ENCODE measurements at regions not wholly inside any gene's neighbourhood (a gene's known extent, or its start where the extent isn't known, plus 50 kb on each side); places are given as distances from the start of the nearest gene placed in this dataset.

DNA sequence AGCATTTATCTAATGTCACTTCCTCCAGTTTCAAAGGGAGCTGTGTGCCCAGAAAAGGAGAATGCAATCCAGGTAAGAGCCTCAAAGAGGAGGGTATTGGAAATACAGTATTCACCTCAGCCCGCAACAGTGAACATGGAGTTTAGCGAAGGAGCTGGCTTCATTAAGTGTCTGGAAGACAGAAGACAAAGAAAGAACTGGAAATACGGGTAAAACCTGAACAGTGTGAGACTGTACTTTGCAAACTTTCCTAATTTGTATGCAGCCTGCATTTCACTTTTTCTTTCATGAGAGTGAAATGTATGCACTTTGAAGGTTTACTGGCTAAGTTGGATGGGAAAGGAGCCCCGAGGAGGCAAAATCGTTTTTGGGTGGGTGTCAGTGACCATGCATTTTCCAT lies 478.4 kb downstream of the HS3ST3B1 start:
- H3K9me3 ChIP-seq (ENCODE audit: low read depth): no peaks in the 10 kb centered on the region
- TF ChIP-seq EZH2phosphoT487 (IDR thresholded peaks at IDR 0.05) (no peak), EZH2 (IDR thresholded peaks at IDR 0.05) (no peak)
- TF ChIP-seq, protein P1, sequence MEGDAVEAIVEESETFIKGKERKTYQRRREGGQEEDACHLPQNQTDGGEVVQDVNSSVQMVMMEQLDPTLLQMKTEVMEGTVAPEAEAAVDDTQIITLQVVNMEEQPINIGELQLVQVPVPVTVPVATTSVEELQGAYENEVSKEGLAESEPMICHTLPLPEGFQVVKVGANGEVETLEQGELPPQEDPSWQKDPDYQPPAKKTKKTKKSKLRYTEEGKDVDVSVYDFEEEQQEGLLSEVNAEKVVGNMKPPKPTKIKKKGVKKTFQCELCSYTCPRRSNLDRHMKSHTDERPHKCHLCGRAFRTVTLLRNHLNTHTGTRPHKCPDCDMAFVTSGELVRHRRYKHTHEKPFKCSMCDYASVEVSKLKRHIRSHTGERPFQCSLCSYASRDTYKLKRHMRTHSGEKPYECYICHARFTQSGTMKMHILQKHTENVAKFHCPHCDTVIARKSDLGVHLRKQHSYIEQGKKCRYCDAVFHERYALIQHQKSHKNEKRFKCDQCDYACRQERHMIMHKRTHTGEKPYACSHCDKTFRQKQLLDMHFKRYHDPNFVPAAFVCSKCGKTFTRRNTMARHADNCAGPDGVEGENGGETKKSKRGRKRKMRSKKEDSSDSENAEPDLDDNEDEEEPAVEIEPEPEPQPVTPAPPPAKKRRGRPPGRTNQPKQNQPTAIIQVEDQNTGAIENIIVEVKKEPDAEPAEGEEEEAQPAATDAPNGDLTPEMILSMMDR (IDR thresholded peaks at IDR 0.05): no peak
- DNase-seq (ENCODE audit: low spot score): no peak
- no peak overlapping the region for H2AFZ ChIP-seq (replicated peaks)
- H4K20me1 ChIP-seq (ENCODE audit: low read depth): no peaks in the 10 kb centered on the region
- no peak overlapping the region for H3K4me3 ChIP-seq
- peaks cover 27% of the 10 kb centered on the region for H3K4me1 ChIP-seq
- peaks cover 5% of the 10 kb centered on the region for H3K27me3 Mint-ChIP-seq (ENCODE audit: insufficient read depth, low read depth)
- H3K27ac ChIP-seq: no peak overlapping the region
- peaks cover 12% of the 10 kb centered on the region for H3K9me3 Mint-ChIP-seq
- peaks cover 47% of the 10 kb centered on the region for H3K4me1 Mint-ChIP-seq
- H3K79me2 ChIP-seq (ENCODE audit: low read depth): no peaks in the 10 kb centered on the region
- H3K36me3 Mint-ChIP-seq: no peaks in the 10 kb centered on the region
- H3K4me2 ChIP-seq: no peak overlapping the region
- peak overlapping the region; percentile 75 for H3K4me3 Mint-ChIP-seq
- peaks cover 23% of the 10 kb centered on the region for H3F3A ChIP-seq (ENCODE audit: low read depth)
- no peaks in the 10 kb centered on the region for H3K36me3 ChIP-seq
- no peak overlapping the region for H3K9ac ChIP-seq
- H3K27ac Mint-ChIP-seq: peak overlapping the region; percentile 97
- H3K27me3 ChIP-seq: no peaks in the 10 kb centered on the region

DNA sequence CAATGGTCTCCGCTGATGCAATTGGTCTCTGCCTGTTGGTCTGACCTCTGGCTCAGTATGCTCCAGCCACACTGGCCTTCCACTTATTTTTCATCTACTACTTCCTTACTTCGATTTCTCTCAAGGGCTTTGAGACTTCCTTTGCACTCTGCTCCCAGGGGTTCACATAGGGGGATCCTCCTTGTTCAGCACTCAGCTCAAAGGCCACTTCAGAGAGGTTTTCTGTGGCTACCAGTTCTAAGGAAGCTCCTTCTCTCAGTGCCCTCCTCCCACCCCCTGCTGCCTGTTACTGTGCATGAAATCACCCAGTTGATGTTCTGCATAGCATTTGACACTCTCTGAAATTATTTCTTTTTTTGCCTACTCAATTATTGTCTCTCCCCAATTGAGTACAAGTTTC lies 476.4 kb downstream of the HS3ST3B1 start:
- H3K27ac ChIP-seq: no peak overlapping the region
- H3K79me2 ChIP-seq (ENCODE audit: low read depth): no peaks in the 10 kb centered on the region
- no peaks in the 10 kb centered on the region for H3K9me3 ChIP-seq (ENCODE audit: low read depth)
- H3K27me3 ChIP-seq: no peaks in the 10 kb centered on the region
- peaks cover 23% of the 10 kb centered on the region for H3F3A ChIP-seq (ENCODE audit: low read depth)
- Mint-ChIP-seq H3K4me1 (peaks cover 47% of the 10 kb centered on the region), H3K4me3 (no peak overlapping the region), H3K27ac (no peak overlapping the region), H3K9me3 (peaks cover 14% of the 10 kb centered on the region), H3K27me3 (ENCODE audit: insufficient read depth, low read depth) (peaks cover 2% of the 10 kb centered on the region), H3K36me3 (no peaks in the 10 kb centered on the region)
- H3K4me3 ChIP-seq: no peak overlapping the region
- H3K36me3 ChIP-seq: no peaks in the 10 kb centered on the region
- peaks cover 27% of the 10 kb centered on the region for H3K4me1 ChIP-seq
- no peak for DNase-seq (ENCODE audit: low spot score)
- H3K4me2 ChIP-seq: no peak overlapping the region
- H2AFZ ChIP-seq (replicated peaks): no peak overlapping the region
- H4K20me1 ChIP-seq (ENCODE audit: low read depth): no peaks in the 10 kb centered on the region
- H3K9ac ChIP-seq: no peak overlapping the region
- TF ChIP-seq EZH2 (IDR thresholded peaks at IDR 0.05): no peak
- TF ChIP-seq, protein P1 (IDR thresholded peaks at IDR 0.05): no peak
- TF ChIP-seq EZH2phosphoT487 (IDR thresholded peaks at IDR 0.05): no peak

DNA sequence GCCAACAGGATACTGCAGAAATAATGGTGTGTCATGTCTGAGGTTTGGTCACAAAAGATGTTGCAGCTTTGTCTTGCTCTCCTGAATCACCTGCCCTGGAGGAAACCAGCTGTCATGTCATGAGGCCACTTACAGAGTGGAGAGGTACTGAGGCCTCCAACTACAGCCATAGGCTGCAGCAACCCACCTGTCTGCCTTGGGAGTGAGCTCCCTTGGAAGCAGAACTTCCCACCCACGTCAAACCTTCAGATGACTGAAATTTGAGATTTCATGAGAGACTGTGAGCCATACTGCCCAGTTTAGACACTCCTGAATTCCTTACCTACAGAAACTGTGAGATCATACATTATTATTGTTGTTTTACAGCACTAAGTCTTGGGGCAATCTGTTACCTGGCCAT lies 475.9 kb downstream of the HS3ST3B1 start:
- peaks cover 17% of the 10 kb centered on the region for H3K9me3 Mint-ChIP-seq

More for the DNA sequence above, 475.9 kb downstream of the HS3ST3B1 start:
- Mint-ChIP-seq H3K27me3 (ENCODE audit: insufficient read depth, low read depth) (peaks cover 2% of the 10 kb centered on the region), H3K4me1 (peaks cover 47% of the 10 kb centered on the region), H3K36me3 (no peaks in the 10 kb centered on the region), H3K27ac (no peak overlapping the region), H3K4me3 (no peak overlapping the region)
- peaks cover 27% of the 10 kb centered on the region for H3K4me1 ChIP-seq
- no peak overlapping the region for H3K27ac ChIP-seq
- no peak overlapping the region for H3K9ac ChIP-seq
- TF ChIP-seq EZH2 (IDR thresholded peaks at IDR 0.05) (no peak), EZH2phosphoT487 (IDR thresholded peaks at IDR 0.05) (no peak)
- TF ChIP-seq, protein P1 (IDR thresholded peaks at IDR 0.05): no peak
- no peaks in the 10 kb centered on the region for H3K79me2 ChIP-seq (ENCODE audit: low read depth)
- H3K4me3 ChIP-seq: no peak overlapping the region
- no peak overlapping the region for H2AFZ ChIP-seq (replicated peaks)
- H3K27me3 ChIP-seq: no peaks in the 10 kb centered on the region
- peaks cover 22% of the 10 kb centered on the region for H3F3A ChIP-seq (ENCODE audit: low read depth)
- no peaks in the 10 kb centered on the region for H3K9me3 ChIP-seq (ENCODE audit: low read depth)
- H3K36me3 ChIP-seq: no peaks in the 10 kb centered on the region
- H3K4me2 ChIP-seq: no peak overlapping the region
- no peak for DNase-seq (ENCODE audit: low spot score)
- H4K20me1 ChIP-seq (ENCODE audit: low read depth): no peaks in the 10 kb centered on the region
